ENCODE measurements at regions not wholly inside any gene's neighbourhood (a gene's known extent, or its start where the extent isn't known, plus 50 kb on each side); places are given as distances from the start of the nearest gene placed in this dataset.
"Not testable (repeated sequence)": the region's sequence is repeated elsewhere in the genome, so short reads cannot be mapped to it uniquely, and the experiment has no call there.

DNA sequence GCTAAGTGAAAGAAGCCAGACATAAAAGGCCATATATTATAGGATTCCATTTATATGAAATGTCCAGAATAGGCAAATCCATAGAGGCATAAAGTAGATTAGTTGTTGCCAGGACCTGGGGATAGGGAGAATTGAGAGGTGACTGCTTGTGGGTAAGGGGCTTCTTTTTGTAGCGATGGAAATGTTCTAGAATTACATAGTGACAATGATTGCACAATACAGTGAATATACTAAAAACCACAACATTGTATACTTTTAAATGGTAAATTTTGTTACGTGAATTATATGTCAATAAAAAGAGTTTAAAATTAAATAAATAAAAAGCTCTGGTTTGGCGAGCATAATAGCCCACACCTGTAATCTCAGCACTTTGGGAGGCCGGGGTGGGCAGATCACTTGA lies 486.8 kb downstream of the KLF12 start:
- no peaks in the 10 kb centered on the region for H3K9me3 ChIP-seq
- H3K36me3 ChIP-seq: no peaks in the 10 kb centered on the region
- no peak overlapping the region for H3K27ac ChIP-seq
- TF ChIP-seq EP300 (IDR thresholded peaks at IDR 0.05) (no peak), POLR2A (IDR thresholded peaks at IDR 0.05) (no peak)
- TF ChIP-seq, protein P1, sequence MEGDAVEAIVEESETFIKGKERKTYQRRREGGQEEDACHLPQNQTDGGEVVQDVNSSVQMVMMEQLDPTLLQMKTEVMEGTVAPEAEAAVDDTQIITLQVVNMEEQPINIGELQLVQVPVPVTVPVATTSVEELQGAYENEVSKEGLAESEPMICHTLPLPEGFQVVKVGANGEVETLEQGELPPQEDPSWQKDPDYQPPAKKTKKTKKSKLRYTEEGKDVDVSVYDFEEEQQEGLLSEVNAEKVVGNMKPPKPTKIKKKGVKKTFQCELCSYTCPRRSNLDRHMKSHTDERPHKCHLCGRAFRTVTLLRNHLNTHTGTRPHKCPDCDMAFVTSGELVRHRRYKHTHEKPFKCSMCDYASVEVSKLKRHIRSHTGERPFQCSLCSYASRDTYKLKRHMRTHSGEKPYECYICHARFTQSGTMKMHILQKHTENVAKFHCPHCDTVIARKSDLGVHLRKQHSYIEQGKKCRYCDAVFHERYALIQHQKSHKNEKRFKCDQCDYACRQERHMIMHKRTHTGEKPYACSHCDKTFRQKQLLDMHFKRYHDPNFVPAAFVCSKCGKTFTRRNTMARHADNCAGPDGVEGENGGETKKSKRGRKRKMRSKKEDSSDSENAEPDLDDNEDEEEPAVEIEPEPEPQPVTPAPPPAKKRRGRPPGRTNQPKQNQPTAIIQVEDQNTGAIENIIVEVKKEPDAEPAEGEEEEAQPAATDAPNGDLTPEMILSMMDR (IDR thresholded peaks at IDR 0.05): no peak
- intact Hi-C loops (cut with DNase I): no loop called here
- no peak overlapping the region for H3K4me3 ChIP-seq
- no peak for DNase-seq
- WGBS, 3 donors: 83 to 92% (median 85%) methylated on average over 4 of the region's 4 CpGs
- H3K27me3 ChIP-seq: no peaks in the 10 kb centered on the region
- no peaks in the 10 kb centered on the region for H3K4me1 ChIP-seq (ENCODE audit: insufficient read depth)

DNA sequence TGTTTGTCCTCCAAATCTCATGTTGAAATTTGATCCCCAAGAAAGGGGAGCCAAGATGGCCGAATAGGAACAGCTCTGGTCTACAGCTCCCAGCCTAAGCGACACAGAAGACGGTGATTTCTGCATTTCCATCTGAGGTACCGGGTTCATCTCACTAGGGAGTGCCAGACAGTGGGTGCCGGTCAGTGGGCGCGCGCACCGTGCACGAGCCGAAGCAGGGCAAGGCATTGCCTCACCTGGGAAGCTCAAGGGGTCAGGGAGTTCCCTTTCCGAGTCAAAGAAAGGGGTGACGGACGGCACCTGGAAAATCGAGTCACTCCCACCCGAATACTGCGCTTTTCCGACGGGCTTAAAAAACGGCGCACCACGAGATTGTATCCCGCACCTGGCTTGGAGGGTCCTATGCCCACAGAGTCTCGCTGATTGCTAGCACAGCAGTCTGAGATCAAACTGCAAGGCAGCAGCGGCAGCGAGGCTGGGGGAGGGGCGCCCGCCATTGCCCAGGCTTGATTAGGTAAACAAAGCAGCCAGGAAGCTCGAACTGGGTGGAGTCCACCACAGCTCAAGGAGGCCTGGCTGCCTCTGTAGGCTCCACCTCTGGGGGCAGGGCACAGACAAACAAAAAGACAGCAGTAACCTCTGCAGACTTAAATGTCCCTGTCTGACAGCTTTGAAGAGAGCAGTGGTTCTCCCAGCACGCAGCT lies 493.6 kb downstream of the KLF12 start:
- H3K4me1 ChIP-seq (ENCODE audit: insufficient read depth); H3K36me3 ChIP-seq; H3K27ac ChIP-seq; H3K27me3 ChIP-seq; DNase-seq; H3K4me3 ChIP-seq; H3K9me3 ChIP-seq; intact Hi-C loops (cut with DNase I): not testable (repeated sequence)
- 89 to 93% (median 92%) methylated on average over 29 of the region's 30 CpGs for WGBS, 3 donors

DNA sequence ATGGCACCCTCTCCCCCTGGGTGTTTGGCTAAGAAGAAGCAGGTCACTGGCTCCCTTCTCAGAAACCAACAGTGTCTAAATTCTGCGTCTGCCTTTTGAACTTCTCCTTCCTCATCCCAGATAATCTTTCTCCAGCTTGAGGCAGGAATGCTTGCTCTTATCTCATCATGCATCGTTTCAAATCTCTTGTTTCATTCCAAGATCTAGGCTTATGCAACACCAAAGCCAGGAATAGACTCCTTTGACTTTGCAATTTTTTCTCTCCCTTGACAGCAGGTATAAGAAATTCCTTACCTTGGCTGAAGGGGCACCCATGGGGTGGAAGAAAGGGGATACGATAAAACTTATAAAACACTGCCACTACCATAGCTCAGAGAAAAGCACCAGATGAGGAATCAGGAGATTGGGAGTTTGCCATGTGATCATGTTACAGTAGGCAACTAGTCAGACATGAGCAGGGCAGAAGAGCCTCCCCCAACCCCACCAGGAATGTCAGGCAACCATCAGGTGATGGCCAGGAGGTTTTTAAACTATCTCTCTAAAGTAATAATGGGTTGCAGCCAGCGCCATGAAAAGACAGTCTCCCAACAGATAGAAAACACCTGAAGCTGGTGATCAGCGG lies 498.9 kb downstream of the KLF12 start:
- Histone ChIP-seq H3K27ac (no peak overlapping the region), H3K36me3 (no peaks in the 10 kb centered on the region), H3K9me3 (no peaks in the 10 kb centered on the region), H3K4me3 (no peak overlapping the region), H3K27me3 (no peaks in the 10 kb centered on the region), H3K4me1 (ENCODE audit: insufficient read depth) (no peaks in the 10 kb centered on the region)
- TF ChIP-seq EP300 (IDR thresholded peaks at IDR 0.05) (no peak), POLR2A (IDR thresholded peaks at IDR 0.05) (no peak)
- TF ChIP-seq, protein P1 (IDR thresholded peaks at IDR 0.05): no peak
- intact Hi-C loops (cut with DNase I): no loop called here
- WGBS, 3 donors: 84 to 85% (median 84%) methylated on average over 5 of the region's 5 CpGs
- DNase-seq: no peak

DNA sequence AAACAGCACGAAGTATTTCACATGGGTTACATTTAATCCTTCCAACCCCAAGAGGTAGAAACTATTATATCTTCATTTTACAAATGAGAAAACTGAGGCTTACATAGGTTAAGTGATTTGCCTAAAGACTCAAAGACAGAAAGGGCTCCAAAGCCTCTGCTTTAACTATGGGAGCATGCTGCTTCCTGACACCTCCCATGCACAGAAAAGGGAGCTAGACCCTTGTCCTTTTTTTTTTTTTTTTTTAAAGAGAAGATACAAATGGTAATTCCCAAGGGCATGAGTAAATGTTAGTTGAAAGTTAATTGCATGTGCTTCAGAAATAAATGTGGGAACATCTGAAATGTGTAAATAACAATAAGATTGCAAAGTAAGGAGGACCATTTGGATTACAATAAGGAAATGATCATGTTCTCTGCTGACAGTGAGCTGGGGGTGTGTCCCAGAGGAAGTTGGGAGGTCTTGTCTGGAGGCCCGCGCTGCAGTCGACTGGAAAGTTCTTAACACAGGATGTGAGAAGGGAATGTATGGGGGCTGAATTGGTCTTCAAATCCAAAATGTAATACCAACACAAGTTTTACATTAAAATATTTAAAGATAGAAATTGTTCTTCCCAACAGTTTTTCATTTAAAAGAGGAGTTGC lies 500.3 kb downstream of the KLF12 start:
- TF ChIP-seq POLR2A (IDR thresholded peaks at IDR 0.05): no peak
- TF ChIP-seq EP300 (IDR thresholded peaks at IDR 0.05): no peak
- TF ChIP-seq, protein P1 (IDR thresholded peaks at IDR 0.05): no peak
- Histone ChIP-seq H3K9me3 (no peaks in the 10 kb centered on the region), H3K27ac (no peak overlapping the region), H3K4me1 (ENCODE audit: insufficient read depth) (no peaks in the 10 kb centered on the region), H3K27me3 (no peaks in the 10 kb centered on the region), H3K4me3 (no peak overlapping the region), H3K36me3 (no peaks in the 10 kb centered on the region)
- WGBS, 3 donors: 27 to 35% (median 34%) methylated on average over 4 of the region's 4 CpGs
- no peak for DNase-seq
- intact Hi-C loops (cut with DNase I): no loop called here

DNA sequence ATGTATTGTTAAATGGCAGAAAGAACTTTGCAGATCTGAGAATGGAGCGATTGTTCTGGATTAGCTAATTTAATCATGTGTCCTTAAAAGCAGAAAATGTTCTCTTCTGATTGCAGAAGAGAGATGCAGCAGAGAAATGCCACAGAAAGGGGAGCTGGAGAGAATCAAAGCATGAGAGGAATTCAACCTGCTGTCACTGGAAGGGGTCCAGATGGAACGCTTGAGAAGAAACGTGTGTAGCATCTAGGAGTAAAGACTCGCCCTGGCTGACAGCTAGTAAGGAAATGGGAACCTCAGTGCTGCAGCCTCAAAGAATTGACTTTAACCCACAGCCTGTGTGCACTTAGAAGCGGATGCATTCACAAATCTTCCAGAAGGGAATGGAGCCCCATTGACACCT lies 502.8 kb downstream of the KLF12 start:
- H3K27me3 ChIP-seq: no peaks in the 10 kb centered on the region
- intact Hi-C loops (cut with DNase I): no loop called here
- no peaks in the 10 kb centered on the region for H3K4me1 ChIP-seq (ENCODE audit: insufficient read depth)
- TF ChIP-seq, protein P1 (IDR thresholded peaks at IDR 0.05): no peak
- TF ChIP-seq EP300 (IDR thresholded peaks at IDR 0.05) (no peak), POLR2A (IDR thresholded peaks at IDR 0.05) (no peak)
- WGBS, 3 donors: 22 to 33% (median 24%) methylated on average over 5 of the region's 5 CpGs
- H3K36me3 ChIP-seq: no peaks in the 10 kb centered on the region
- H3K9me3 ChIP-seq: no peaks in the 10 kb centered on the region
- no peak for DNase-seq
- no peak overlapping the region for H3K4me3 ChIP-seq
- no peak overlapping the region for H3K27ac ChIP-seq

All from ovary (tissue), 7 donors.